ENCODE measurements at regions not wholly inside any gene's neighbourhood (a gene's known extent, or its start where the extent isn't known, plus 50 kb on each side); places are given as distances from the start of the nearest gene placed in this dataset.

DNA sequence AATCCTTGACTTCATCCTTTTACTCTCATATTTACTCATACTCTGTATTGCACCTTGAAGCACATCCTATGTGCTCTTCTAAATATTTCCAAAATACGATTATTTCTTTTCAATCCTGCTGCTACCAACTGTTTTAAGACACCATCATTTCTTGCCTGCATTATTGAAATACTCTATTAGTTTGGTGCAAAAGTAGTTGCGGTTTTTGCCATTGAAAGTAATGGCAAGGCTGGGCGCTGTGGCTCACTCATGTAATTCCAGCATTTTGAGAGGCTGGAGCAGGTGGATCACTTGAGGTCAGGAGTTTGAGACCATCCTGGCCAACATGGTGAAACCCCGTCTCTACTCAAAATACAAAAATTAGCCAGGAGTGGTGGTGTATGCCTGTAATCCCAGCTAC, 412.5 kb downstream of the KCNH5 start:
- no TSS peak for BruUV-seq (replicated peaks)
- H3K4me1 ChIP-seq (replicated peaks in 1 of 2; ENCODE audit: control insufficient read depth in 2 of 2, insufficient read depth in 2 of 2, low read length in 2 of 2), result no peaks in the 10 kb centered on the region
- CTCF ChIA-PET (ENCODE audit: low intra/inter-chr PET ratio), result no interaction called here
- no peak for ATAC-seq
- 0% methylated on average over 4 of the region's 4 CpGs for WGBS (ENCODE audit: insufficient coverage, low coverage, missing lambda C conversion rate)
- no peak for DNase-seq (ENCODE audit: extremely low read depth in 1 of 4, low spot score in 3 of 4)
- no peak overlapping the region for H3K9ac ChIP-seq (ENCODE audit: insufficient read depth in 1 of 2, low read depth in 2 of 2, low read length in 2 of 2)
- no peak overlapping the region for H2AFZ ChIP-seq (ENCODE audit: low read depth, low read length)
- no peak for FAIRE-seq
- H3K9me3 ChIP-seq (replicated peaks; ENCODE audit: control insufficient read depth, insufficient read depth, low read depth, low read length), result no peaks in the 10 kb centered on the region
- TF ChIP-seq KLF13 (tag; IDR thresholded peaks at IDR 0.05; ENCODE audit: borderline replicate concordance, low read depth) (no peak), XRCC5 (IDR thresholded peaks at IDR 0.05; ENCODE audit: low read depth, low read length) (no peak), ZFP36 (IDR thresholded peaks at IDR 0.05; ENCODE audit: low read depth, low read length, partially characterized antibody) (no peak), SMARCC2 (IDR thresholded peaks at IDR 0.05; ENCODE audit: low read depth) (no peak)
- TF ChIP-seq, protein P1, sequence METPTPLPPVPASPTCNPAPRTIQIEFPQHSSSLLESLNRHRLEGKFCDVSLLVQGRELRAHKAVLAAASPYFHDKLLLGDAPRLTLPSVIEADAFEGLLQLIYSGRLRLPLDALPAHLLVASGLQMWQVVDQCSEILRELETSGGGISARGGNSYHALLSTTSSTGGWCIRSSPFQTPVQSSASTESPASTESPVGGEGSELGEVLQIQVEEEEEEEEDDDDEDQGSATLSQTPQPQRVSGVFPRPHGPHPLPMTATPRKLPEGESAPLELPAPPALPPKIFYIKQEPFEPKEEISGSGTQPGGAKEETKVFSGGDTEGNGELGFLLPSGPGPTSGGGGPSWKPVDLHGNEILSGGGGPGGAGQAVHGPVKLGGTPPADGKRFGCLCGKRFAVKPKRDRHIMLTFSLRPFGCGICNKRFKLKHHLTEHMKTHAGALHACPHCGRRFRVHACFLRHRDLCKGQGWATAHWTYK (CRISPR knock-in tag; IDR thresholded peaks at IDR 0.05), result no peak
- TF ChIP-seq, protein P2, sequence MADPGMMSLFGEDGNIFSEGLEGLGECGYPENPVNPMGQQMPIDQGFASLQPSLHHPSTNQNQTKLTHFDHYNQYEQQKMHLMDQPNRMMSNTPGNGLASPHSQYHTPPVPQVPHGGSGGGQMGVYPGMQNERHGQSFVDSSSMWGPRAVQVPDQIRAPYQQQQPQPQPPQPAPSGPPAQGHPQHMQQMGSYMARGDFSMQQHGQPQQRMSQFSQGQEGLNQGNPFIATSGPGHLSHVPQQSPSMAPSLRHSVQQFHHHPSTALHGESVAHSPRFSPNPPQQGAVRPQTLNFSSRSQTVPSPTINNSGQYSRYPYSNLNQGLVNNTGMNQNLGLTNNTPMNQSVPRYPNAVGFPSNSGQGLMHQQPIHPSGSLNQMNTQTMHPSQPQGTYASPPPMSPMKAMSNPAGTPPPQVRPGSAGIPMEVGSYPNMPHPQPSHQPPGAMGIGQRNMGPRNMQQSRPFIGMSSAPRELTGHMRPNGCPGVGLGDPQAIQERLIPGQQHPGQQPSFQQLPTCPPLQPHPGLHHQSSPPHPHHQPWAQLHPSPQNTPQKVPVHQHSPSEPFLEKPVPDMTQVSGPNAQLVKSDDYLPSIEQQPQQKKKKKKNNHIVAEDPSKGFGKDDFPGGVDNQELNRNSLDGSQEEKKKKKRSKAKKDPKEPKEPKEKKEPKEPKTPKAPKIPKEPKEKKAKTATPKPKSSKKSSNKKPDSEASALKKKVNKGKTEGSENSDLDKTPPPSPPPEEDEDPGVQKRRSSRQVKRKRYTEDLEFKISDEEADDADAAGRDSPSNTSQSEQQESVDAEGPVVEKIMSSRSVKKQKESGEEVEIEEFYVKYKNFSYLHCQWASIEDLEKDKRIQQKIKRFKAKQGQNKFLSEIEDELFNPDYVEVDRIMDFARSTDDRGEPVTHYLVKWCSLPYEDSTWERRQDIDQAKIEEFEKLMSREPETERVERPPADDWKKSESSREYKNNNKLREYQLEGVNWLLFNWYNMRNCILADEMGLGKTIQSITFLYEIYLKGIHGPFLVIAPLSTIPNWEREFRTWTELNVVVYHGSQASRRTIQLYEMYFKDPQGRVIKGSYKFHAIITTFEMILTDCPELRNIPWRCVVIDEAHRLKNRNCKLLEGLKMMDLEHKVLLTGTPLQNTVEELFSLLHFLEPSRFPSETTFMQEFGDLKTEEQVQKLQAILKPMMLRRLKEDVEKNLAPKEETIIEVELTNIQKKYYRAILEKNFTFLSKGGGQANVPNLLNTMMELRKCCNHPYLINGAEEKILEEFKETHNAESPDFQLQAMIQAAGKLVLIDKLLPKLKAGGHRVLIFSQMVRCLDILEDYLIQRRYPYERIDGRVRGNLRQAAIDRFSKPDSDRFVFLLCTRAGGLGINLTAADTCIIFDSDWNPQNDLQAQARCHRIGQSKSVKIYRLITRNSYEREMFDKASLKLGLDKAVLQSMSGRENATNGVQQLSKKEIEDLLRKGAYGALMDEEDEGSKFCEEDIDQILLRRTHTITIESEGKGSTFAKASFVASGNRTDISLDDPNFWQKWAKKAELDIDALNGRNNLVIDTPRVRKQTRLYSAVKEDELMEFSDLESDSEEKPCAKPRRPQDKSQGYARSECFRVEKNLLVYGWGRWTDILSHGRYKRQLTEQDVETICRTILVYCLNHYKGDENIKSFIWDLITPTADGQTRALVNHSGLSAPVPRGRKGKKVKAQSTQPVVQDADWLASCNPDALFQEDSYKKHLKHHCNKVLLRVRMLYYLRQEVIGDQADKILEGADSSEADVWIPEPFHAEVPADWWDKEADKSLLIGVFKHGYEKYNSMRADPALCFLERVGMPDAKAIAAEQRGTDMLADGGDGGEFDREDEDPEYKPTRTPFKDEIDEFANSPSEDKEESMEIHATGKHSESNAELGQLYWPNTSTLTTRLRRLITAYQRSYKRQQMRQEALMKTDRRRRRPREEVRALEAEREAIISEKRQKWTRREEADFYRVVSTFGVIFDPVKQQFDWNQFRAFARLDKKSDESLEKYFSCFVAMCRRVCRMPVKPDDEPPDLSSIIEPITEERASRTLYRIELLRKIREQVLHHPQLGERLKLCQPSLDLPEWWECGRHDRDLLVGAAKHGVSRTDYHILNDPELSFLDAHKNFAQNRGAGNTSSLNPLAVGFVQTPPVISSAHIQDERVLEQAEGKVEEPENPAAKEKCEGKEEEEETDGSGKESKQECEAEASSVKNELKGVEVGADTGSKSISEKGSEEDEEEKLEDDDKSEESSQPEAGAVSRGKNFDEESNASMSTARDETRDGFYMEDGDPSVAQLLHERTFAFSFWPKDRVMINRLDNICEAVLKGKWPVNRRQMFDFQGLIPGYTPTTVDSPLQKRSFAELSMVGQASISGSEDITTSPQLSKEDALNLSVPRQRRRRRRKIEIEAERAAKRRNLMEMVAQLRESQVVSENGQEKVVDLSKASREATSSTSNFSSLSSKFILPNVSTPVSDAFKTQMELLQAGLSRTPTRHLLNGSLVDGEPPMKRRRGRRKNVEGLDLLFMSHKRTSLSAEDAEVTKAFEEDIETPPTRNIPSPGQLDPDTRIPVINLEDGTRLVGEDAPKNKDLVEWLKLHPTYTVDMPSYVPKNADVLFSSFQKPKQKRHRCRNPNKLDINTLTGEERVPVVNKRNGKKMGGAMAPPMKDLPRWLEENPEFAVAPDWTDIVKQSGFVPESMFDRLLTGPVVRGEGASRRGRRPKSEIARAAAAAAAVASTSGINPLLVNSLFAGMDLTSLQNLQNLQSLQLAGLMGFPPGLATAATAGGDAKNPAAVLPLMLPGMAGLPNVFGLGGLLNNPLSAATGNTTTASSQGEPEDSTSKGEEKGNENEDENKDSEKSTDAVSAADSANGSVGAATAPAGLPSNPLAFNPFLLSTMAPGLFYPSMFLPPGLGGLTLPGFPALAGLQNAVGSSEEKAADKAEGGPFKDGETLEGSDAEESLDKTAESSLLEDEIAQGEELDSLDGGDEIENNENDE (IDR thresholded peaks at IDR 0.05; ENCODE audit: low read depth, low read length), result no peak
- no peak overlapping the region for H3K4me2 ChIP-seq (ENCODE audit: insufficient read depth, low read length)
- no peak overlapping the region for H3K4me3 ChIP-seq
- no peaks in the 10 kb centered on the region for H3K79me2 ChIP-seq (ENCODE audit: control insufficient read depth, insufficient read depth, low read length)
- in situ Hi-C loops (cut with MboI) (no loop called here), intact Hi-C loops (cut with micrococcal nuclease) (no loop called here)
- H3K36me3 ChIP-seq (ENCODE audit: control insufficient read depth, insufficient read depth, low read length), result no peaks in the 10 kb centered on the region
- POLR2A ChIA-PET, result no interaction called here
- H3K27me3 ChIP-seq (ENCODE audit: control insufficient read depth in 2 of 2, insufficient read depth in 2 of 2, low read length in 2 of 2), result no peaks in the 10 kb centered on the region
- no peaks in the 10 kb centered on the region for H3K9me1 ChIP-seq (ENCODE audit: control insufficient read depth, insufficient read depth, low read length)
- no peaks in the 10 kb centered on the region for H4K20me1 ChIP-seq (replicated peaks; ENCODE audit: control insufficient read depth, insufficient read depth, low read length)
- no peak overlapping the region for H3K27ac ChIP-seq (ENCODE audit: extremely low read depth, low read depth, low read length)
